Mesodermal cell (in vitro differentiated cells): ENCODE measurements at regions not wholly inside any gene's neighbourhood (a gene's known extent, or its start where the extent isn't known, plus 50 kb on each side); places are given as distances from the start of the nearest gene placed in this dataset.

Source experiments
- H3K27ac ChIP-seq: 2 replicates; pipeline ENCODE4 v1.7.0; 2013; ENCODE audit warnings: mild to moderate bottlenecking, low read depth, low read length, moderate library complexity; ENCODE audit not compliant: severe bottlenecking
- H3K36me3 ChIP-seq: 2 replicates; pipeline ENCODE4 v1.7.1; 2013; ENCODE audit warnings: mild to moderate bottlenecking, low read length, moderate library complexity; ENCODE audit not compliant: control insufficient read depth, insufficient read depth
- H3K4me1 ChIP-seq: one replicate; pipeline ENCODE4 v1.7.1; 2013; ENCODE audit warnings: mild to moderate bottlenecking, low read length; ENCODE audit not compliant: insufficient read depth, control insufficient read depth, poor library complexity, severe bottlenecking
- H3K4me3 ChIP-seq: 2 replicates; pipeline ENCODE4 v1.7.0; 2013; ENCODE audit warnings: low read length, control low read depth, mild to moderate bottlenecking; ENCODE audit not compliant: insufficient read depth, poor library complexity, severe bottlenecking; ENCODE audit errors: extremely low read depth
- H3K9me3 ChIP-seq: 2 replicates; pipeline ENCODE4 v1.7.1; 2013; ENCODE audit warnings: mild to moderate bottlenecking, low read length, moderate library complexity; ENCODE audit not compliant: control insufficient read depth
- WGBS, 2 experiments: methylation state at CpG; one replicate each; pipeline ENCODE4 v1.1.5; 2013; ENCODE audit warnings: missing lambda C conversion rate in 2 of 2; ENCODE audit not compliant: insufficient coverage in 2 of 2; 5-methylcytosine and 5-hydroxymethylcytosine counted together

DNA sequence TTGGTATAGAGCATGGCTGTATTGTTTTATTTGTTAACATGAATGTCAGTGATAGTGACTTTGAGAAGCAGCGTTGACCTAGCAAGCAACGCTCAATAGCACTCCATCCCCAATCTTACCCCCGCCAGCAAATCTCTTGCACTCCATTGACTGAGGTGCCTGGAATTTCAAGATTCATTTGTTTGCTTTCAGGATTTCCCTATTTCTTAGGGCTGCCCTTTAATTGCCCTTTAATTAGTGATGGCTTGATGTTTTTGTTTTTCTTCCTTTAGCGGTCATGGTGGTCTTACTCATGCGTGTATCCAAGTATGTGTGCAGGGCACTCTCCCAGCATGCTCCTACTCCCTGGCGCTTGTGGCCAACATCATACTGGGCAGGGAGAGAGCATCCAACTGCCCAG is 216.8 kb upstream of the TBL1XR1 start:
- Histone ChIP-seq H3K4me3 (no peak overlapping the region), H3K4me1 (no peaks in the 10 kb centered on the region), H3K27ac (no peak overlapping the region), H3K36me3 (no peaks in the 10 kb centered on the region), H3K9me3 (no peaks in the 10 kb centered on the region)
- WGBS, 2 experiments: 100% methylated on average over 1 to 4 of the region's 6 CpGs

- 82% methylated on average over 1 of the region's 1 CpG; no CpG with 5 or more reads in 1 of the 2 experiments for WGBS, 2 experiments
- Histone ChIP-seq H3K27ac (no peak overlapping the region), H3K4me3 (no peak overlapping the region), H3K4me1 (no peaks in the 10 kb centered on the region), H3K36me3 (no peaks in the 10 kb centered on the region), H3K9me3 (no peaks in the 10 kb centered on the region)
These were observed 221.5 kb upstream of the TBL1XR1 start for GRCh38 chr3:177418787-177419186.

DNA sequence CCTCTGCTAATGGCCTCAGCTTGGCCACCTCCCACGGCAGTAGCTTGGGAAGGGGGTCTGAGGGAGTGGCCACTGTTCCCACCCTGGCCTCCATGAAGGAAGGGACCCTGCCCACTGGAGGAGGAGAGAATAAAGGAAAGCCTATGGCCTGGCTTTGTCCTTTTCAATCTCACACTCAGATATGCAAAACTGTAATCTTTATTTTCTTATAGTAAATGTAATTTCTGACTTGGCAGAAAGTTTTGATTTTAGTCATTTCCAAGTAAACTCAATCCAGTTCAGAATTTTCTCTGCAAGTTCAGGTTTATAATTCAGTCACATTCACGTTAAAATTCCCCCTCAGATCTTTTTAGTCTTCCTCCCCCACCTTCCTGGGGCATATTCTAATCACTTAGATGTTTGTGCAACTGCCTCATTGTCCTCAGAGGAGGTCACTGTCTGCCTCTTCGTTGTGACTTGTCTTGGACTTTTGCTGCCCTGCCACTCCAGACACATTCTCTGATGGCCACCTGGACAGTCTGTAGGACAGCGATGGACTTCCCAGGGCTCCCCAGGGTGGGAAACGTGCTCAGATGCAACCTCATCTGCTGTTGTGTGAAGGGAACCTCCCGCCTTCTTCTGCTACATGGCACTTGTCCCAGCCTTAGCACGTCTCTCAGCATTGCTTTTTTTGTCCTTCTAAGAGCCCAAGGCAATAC is 222.8 kb upstream of the TBL1XR1 start:
- no peaks in the 10 kb centered on the region for H3K4me1 ChIP-seq
- WGBS, 2 experiments: 79 to 80% methylated on average over 5 to 7 of the region's 7 CpGs
- H3K36me3 ChIP-seq: no peaks in the 10 kb centered on the region
- H3K4me3 ChIP-seq: no peak overlapping the region
- no peak overlapping the region for H3K27ac ChIP-seq
- no peaks in the 10 kb centered on the region for H3K9me3 ChIP-seq

- Histone ChIP-seq H3K4me1 (no peaks in the 10 kb centered on the region), H3K9me3 (no peaks in the 10 kb centered on the region), H3K36me3 (no peaks in the 10 kb centered on the region), H3K27ac (no peak overlapping the region), H3K4me3 (no peak overlapping the region)
- 95 to 100% methylated on average over 2 to 3 of the region's 6 CpGs for WGBS, 2 experiments
These were observed 223.6 kb upstream of the TBL1XR1 start for GRCh38 chr3:177420651-177421480.

- Histone ChIP-seq H3K27ac (no peak overlapping the region), H3K4me3 (no peak overlapping the region), H3K9me3 (no peaks in the 10 kb centered on the region), H3K36me3 (no peaks in the 10 kb centered on the region), H3K4me1 (no peaks in the 10 kb centered on the region)
- WGBS, 2 experiments: no CpG with 5 or more reads among the region's 1 CpG
These were observed 224.2 kb upstream of the TBL1XR1 start for GRCh38 chr3:177421481-177421785.

DNA sequence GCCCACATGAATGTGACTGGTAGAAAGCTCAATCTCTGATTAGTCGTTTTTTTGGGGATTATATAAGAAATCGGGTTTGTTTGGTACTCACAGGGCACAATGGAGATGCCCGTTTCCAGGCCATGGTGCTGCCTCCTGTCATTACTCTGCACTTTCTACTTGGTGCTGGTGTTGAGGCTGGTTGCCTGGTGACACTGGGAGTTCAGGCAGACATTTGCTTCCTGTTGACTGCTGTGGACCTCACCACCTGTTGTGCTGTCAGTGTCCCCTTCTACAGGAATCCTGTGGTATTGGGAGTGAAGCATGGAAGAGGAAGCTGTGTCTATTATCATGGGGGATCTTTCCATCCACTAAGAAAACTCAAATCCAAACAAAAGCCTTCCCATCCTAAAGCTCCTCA is 227.2 kb upstream of the TBL1XR1 start:
- Histone ChIP-seq H3K4me1 (peaks cover 7% of the 10 kb centered on the region), H3K4me3 (no peak overlapping the region), H3K9me3 (no peaks in the 10 kb centered on the region), H3K36me3 (no peaks in the 10 kb centered on the region), H3K27ac (no peak overlapping the region)
- WGBS, 2 experiments: 80 to 89% methylated on average over 2 to 3 of the region's 3 CpGs

- Histone ChIP-seq H3K4me3 (no peak overlapping the region), H3K4me1 (peaks cover 7% of the 10 kb centered on the region), H3K27ac (no peak overlapping the region), H3K36me3 (no peaks in the 10 kb centered on the region), H3K9me3 (no peaks in the 10 kb centered on the region)
- 83 to 100% methylated on average over 1 of the region's 3 CpGs for WGBS, 2 experiments
These were observed 227.8 kb upstream of the TBL1XR1 start for GRCh38 chr3:177425042-177425441.

GRCh38 chr3:177426106-177426877 is 229.0 kb upstream of the TBL1XR1 start:
- 71% methylated on average over 1 of the region's 3 CpGs; no CpG with 5 or more reads in 1 of the 2 experiments for WGBS, 2 experiments

DNA sequence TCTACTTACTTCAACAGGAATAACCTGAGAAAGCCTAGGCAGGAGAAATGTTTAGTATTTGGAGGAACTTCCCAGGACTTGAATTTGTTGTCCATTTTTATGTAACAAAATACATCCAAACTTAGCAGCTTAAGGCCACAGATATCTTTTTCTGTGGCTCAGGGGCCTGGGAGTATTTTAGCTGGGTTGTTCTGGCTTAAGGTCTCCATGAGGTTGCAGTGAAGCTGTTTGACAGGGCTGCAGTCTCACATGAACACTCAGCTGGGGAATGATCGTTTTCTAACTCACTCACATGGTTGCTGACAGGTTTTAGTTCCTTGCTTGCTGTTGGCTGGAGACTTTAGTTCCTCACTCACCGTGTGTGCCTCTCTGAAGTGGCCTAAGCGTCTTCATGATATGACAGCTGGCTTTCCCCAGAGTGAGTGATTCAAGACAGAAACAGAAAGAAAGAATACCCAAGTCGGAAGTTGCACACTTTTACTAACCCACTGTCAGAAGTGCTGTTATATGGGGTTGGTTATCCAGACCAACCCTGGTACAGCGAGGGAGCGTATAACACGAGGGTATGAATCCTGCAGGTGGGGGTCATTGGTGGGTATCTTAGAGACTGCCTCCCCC is 229.7 kb upstream of the TBL1XR1 start:
- 92 to 95% methylated on average over 6 of the region's 7 CpGs for WGBS, 2 experiments
- no peak overlapping the region for H3K27ac ChIP-seq
- no peak overlapping the region for H3K4me3 ChIP-seq
- no peaks in the 10 kb centered on the region for H3K36me3 ChIP-seq
- H3K9me3 ChIP-seq: no peaks in the 10 kb centered on the region
- H3K4me1 ChIP-seq: peaks cover 15% of the 10 kb centered on the region

More at GRCh38 chr3:177426106-177426877, 229.0 kb upstream of the TBL1XR1 start:
- Histone ChIP-seq H3K9me3 (no peaks in the 10 kb centered on the region), H3K4me3 (no peak overlapping the region), H3K36me3 (no peaks in the 10 kb centered on the region), H3K27ac (no peak overlapping the region), H3K4me1 (peaks cover 10% of the 10 kb centered on the region)

DNA sequence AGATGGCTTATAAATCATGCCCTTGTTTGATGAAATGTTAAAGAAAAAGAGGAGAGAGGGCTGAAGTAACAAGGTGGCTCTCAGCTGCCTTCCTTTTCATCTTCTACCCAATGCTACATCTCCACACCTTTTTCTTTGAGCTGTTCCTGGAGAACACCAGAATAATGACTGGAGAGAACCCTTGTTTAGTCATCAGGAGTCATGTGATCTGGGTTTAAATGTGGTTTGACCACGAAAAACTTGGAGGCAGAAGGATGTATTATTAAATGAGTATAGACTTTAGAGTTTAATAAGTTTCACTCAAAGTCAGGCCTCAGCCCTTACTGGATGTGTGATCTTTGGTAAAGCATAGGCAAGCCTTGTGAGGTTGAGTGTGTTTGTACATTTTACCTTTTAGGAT is 230.3 kb upstream of the TBL1XR1 start:
- no peak overlapping the region for H3K4me3 ChIP-seq
- H3K36me3 ChIP-seq: no peaks in the 10 kb centered on the region
- H3K9me3 ChIP-seq: no peaks in the 10 kb centered on the region
- H3K4me1 ChIP-seq: peaks cover 15% of the 10 kb centered on the region
- WGBS, 2 experiments: 80 to 91% methylated on average over 1 of the region's 1 CpG
- H3K27ac ChIP-seq: no peak overlapping the region
